ENCODE measurements at regions not wholly inside any gene's neighbourhood (a gene's known extent, or its start where the extent isn't known, plus 50 kb on each side); places are given as distances from the start of the nearest gene placed in this dataset.

GRCh38 chr9:27925815-27926214, 352.5 kb upstream of the C9orf72 start:
- DNase-seq: peak; percentile 71

DNA sequence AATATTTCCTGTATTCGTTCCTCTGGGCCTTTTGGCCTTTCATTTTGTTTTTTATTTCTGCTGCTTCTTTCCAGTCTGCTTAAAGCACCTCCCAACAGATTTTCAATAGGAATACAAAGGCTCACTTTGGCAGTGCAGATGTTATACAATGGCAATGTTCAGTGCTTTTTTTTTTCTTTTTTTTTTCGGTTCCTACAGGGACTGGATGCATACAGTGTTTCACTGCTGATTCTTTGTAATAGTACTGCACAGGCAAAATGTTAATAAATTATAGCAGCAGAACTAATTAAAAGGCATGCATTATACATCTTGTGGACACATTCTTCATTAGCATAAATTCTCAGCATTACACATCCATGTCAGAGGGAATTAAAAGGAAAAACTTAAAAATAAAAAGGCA, 356.6 kb upstream of the C9orf72 start:
- DNase-seq: no peak

DNA sequence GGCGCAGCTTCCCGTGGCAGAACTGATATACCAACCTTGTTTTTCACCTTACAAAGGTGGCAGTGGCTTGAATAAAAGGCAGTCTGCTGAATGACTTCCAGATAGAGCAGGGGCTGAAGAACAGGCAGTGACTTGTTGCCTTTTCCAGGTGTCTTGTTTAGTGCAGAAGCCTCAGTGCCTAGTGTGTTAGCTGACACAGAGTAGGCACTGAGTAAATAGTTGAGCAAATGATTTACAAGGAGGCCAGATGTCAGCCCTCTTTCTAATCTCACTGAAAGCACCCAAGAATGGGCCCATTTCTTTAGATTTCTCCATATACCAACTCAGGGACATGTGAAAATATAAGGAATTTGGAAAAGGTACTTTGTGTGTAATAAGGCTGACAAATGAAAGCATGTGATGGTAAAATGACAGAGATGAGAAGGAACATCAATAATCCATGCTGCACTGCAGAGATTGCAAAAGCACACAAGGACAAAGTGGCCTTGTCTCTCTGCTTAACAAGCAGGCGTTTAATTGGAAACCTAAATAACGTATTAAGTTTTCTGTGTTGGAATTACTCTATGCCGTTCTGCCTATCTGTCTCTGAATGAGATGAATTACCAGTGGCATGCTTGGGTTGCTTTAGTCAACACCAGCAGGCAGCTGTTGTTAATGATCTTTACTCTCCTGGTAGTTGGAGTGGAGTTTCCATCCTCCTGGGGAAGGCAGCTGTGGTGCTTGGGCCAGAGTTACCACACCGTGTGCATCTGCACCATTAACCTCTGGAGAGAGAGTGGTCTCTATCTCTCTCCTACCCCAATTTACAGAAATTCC, 360.1 kb upstream of the C9orf72 start:
- no peak for DNase-seq

GRCh38 chr9:27934471-27934870, 361.2 kb upstream of the C9orf72 start:
- DNase-seq: no peak

GRCh38 chr9:27939186-27939585, 365.9 kb upstream of the C9orf72 start:
- DNase-seq: no peak

DNA sequence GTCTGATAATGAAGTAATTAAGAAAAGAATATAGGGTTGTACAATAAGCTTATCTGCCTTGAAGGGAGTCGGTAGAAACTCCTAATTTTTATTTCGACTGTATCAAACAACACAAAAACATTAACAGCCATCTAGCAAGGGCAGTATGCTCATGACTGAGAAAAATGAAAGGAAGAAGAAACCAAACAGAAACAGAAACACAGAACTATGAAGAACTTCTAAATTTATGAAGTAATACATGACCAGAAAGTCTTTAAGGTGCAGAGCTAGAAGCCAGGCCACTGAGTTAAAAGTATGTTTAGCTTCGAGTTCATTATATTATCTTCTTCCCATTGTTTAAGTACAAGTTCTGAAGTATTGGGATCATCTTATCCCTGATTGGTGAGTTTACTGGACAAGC, 367.3 kb upstream of the C9orf72 start:
- no peak for DNase-seq

GRCh38 chr9:27943501-27943900, 370.2 kb upstream of the C9orf72 start:
- DNase-seq: no peak

- DNase-seq: no peak
These were observed 372.1 kb upstream of the C9orf72 start for GRCh38 chr9:27945386-27945785.

- no peak for DNase-seq
These were observed 377.1 kb upstream of the C9orf72 start for GRCh38 chr9:27950382-27950781.

- no peak for DNase-seq
These were observed 381.6 kb upstream of the C9orf72 start for GRCh38 chr9:27954858-27955257.

DNA sequence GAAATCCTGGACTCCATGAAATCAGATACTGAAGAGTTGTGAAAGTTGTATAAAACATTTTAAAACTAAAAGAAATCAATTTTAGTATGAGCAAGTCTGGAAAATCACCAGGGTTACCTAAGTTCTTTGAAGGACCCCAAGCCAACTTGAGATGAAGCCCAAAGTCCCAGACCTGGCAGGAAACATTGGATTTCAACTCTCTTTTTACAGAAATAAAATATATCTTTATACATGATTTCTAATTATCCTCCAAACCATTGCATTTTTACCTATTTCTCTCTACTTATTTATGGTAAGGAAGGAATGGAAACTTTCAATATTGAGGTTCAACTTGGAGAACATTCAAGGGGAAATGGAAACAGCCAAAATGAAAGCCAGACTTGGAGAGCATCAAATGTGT, 390.6 kb upstream of the C9orf72 start:
- DNase-seq: no peak

DNA sequence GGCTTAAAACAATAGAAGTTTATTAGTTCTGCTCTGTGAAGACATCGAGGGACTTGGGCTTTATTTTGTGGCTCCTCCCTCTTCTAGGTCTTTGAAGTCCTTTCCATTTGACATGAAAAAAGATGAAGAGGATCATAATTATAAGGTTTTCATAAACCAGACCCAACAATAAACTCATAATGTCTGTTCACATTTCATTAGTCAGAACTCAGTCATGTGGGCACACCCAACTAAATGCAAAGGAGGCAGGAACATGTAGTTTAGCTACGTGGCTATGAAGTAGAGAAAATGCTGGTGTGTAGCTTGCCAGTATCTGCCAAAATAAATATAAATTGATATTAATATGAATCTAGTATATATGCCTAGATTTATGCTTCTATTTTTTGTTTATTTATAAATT, 393.9 kb upstream of the C9orf72 start:
- DNase-seq: no peak

DNA sequence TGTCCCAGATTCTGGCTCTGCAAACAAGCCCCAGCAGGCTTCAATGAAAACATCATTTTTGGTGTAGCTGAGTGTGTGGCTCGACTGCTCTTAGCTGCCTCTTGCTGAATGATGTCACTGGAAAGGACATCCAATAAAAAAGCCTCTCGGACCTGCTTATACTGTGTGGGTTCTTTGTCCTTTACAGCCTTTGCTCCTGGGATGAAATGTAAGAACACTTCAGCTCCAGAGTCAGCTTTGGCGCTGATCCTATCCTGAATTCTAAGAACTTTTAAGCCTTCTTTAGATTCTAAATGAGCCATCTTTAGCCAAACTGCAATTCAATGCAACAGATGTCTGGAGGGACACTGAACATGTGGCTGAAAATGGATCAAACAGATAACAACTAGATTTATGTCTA, 404.6 kb upstream of the C9orf72 start:
- no peak for DNase-seq

DNA sequence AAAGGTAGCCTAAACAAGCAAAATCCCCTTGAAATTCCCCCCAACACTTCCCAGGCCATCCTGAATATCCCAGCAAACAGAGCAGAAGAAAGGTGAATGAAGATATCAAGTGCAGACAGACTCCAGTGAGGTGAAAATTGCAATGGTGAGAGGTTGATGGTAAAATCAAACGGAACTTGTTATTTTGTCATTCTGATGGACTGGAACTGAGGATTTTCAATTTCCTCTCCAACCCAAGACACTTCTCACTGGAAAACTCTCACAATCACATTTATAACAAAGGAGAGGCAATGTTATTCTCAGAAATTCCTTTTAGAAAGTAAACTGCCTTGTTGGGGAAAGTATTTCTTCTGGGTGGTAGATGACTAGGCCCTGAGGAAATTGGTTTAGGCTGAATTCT, 412.4 kb upstream of the C9orf72 start:
- DNase-seq: no peak

DNA sequence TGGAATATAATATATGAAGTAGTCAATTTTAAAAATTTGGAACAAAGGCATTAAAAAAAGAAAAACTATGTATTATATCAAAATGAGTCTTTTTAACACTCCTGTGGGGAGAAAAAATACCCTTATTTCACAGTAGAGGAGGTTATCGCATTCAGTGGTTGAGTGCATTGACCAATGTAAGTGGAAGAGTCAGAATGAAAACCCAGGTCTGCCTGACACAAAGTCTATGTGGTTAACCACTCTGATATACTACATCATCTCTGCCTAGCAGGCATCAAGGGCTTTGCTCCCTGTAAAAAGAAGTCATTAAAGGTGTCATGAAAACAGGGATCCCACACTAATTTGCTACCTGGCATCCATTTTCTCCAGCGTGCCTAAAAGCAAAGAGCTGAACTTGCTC, 417.2 kb upstream of the C9orf72 start:
- DNase-seq: no peak

- no peak for DNase-seq
These were observed 417.9 kb upstream of the C9orf72 start for GRCh38 chr9:27991221-27991620.

DNA sequence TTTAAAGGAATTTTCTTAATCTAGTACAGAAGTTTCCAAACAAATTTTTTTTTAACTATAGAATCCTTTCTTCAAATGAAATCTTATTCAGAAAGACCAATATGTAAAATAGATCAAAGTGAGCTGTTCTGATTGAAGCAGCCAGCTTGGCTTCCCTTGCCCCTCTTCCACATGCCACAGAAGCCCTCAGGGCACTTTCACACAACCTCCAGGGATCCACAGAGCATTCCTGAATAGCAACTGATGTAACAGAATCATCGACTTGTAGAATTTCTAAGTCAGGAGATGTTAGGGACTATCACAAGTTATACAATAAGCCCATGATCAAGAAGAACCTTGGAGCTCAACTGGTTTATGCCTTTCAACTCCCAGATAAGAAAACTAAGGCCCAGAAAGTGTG, 427.8 kb upstream of the C9orf72 start:
- DNase-seq: no peak

DNA sequence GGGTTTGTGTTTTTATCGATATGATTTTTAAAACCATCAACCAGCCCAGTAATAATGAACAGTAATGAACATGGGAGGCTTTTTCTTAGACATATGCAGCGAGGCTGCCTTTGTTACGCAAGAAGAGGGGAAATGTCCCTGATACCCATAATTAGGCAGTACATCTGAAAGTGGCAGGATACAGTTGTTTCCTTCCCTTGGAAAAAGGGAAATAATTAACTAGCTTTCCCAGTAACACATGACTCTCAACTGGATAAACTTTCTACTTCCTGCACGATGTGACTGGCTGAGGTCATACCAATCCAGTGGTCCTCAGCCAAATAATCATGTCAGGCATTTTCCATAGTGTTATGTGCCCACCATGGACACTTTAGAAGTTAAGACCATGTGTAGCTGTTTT, 431.6 kb upstream of the C9orf72 start:
- DNase-seq: no peak

DNA sequence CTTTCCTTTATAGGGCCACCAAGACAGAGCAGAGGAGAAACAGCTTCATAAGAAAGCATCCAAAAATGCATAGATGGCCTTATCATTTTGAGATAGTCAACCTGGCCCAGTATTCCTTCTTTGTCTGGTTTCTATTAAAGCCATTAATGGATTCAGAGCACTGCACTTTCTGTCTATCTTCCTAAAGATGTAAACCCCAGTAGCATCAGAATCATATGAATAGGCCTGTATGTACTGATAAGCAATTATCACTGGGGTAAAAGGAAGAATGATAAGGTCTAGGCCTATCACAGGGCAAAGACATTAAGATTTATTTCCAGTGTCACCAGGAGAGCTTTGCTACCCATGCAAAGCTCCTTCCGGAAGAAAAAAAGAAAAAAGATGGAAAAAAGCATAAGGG, 432.5 kb upstream of the C9orf72 start:
- DNase-seq: no peak

- no peak for DNase-seq
These were observed 434.0 kb upstream of the C9orf72 start for GRCh38 chr9:28007097-28007817.

GRCh38 chr9:28014212-28014611, 440.9 kb upstream of the C9orf72 start:
- DNase-seq: no peak

DNA sequence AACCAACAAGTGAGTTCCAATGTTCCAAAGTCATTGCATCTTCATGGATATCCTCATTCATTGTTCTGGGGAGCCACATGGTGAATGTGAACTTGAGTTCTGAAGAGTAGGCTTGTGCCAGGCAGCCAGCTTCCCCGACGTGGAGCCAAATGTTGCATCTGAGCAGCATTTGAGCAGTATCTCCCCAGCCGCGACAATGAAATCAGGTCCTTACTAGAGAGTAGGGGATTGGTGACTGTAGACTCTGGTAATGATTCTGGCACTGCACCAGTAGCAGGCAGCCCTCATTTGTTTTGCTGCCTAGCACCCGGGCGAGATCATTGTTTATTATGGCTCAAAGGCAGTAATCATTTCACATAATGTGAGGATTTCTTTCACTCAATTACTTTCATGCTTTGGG, 451.4 kb upstream of the C9orf72 start:
- DNase-seq: no peak

GRCh38 chr9:28025186-28025585, 451.9 kb upstream of the C9orf72 start:
- no peak for DNase-seq

GRCh38 chr9:28031521-28032267, 458.4 kb upstream of the C9orf72 start:
- DNase-seq: no peak
